ENCODE measurements at regions not wholly inside any gene's neighbourhood (a gene's known extent, or its start where the extent isn't known, plus 50 kb on each side); places are given as distances from the start of the nearest gene placed in this dataset.
"Not testable (repeated sequence)": the region's sequence is repeated elsewhere in the genome, so short reads cannot be mapped to it uniquely, and the experiment has no call there.

GRCh38 chr2:83993873-83994632, 465.0 kb downstream of the SUCLG1 start:
- Histone ChIP-seq H3K9me3 (ENCODE audit: low read depth) (no peaks in the 10 kb centered on the region), H3K79me2 (no peaks in the 10 kb centered on the region), H3K27me3 (no peaks in the 10 kb centered on the region), H2AFZ (no peak overlapping the region), H3K4me1 (ENCODE audit: insufficient read depth) (no peaks in the 10 kb centered on the region), H3K9me2 (replicated peaks; ENCODE audit: insufficient read depth) (no peaks in the 10 kb centered on the region), H3K4me2 (no peak overlapping the region), H3K27ac (no peak overlapping the region), H3K4me3 (no peak overlapping the region), H3K36me3 (replicated peaks; ENCODE audit: insufficient read depth, low read depth) (no peaks in the 10 kb centered on the region), H4K20me1 (ENCODE audit: insufficient read depth, poor library complexity, severe bottlenecking) (no peaks in the 10 kb centered on the region)
- 95% methylated on average over 1 of the region's 1 CpG for WGBS (ENCODE audit: low lambda C conversion rate, missing lambda C conversion rate)
- no peak for DNase-seq (ENCODE audit: low spot score)
- TF ChIP-seq EZH2 (IDR thresholded peaks at IDR 0.05; ENCODE audit: borderline replicate concordance), result no peak
- TF ChIP-seq CTCF (IDR thresholded peaks at IDR 0.05; ENCODE audit: poor library complexity), result no peak
- no peak for TF ChIP-seq EZH2phosphoT487 (IDR thresholded peaks at IDR 0.05; ENCODE audit: low read depth, severe bottlenecking, unreplicated experiment)

DNA sequence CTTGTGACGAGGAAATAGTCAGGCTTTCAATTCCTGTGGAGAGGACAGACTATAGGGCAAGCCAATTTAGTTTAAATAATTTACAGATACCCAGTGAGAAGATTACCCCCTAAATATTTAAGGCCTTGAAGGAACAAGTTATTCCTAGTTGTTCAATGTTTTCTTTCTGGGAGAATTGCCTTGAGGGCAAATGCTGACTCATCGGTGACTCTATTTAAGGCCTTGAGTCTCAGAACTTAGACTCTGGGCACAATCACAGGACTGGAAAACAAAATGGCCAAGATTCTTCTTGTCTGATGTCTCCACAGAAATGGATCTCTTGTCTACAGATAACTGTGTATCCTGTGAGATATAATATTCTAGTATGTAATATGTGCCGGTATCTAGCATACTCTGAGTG, 467.1 kb downstream of the SUCLG1 start:
- Histone ChIP-seq H3K4me2 (no peak overlapping the region), H3K27ac (no peak overlapping the region), H3K4me1 (ENCODE audit: insufficient read depth) (no peaks in the 10 kb centered on the region), H4K20me1 (ENCODE audit: insufficient read depth, poor library complexity, severe bottlenecking) (no peaks in the 10 kb centered on the region), H3K4me3 (no peak overlapping the region), H2AFZ (no peak overlapping the region), H3K79me2 (no peaks in the 10 kb centered on the region), H3K36me3 (replicated peaks; ENCODE audit: insufficient read depth, low read depth) (no peaks in the 10 kb centered on the region), H3K27me3 (no peaks in the 10 kb centered on the region), H3K9me2 (replicated peaks; ENCODE audit: insufficient read depth) (no peaks in the 10 kb centered on the region), H3K9me3 (ENCODE audit: low read depth) (peaks cover 5% of the 10 kb centered on the region)
- no peak for DNase-seq (ENCODE audit: low spot score)
- WGBS (ENCODE audit: low lambda C conversion rate, missing lambda C conversion rate), result 86% methylated on average over 3 of the region's 3 CpGs
- TF ChIP-seq EZH2phosphoT487 (IDR thresholded peaks at IDR 0.05; ENCODE audit: low read depth, severe bottlenecking, unreplicated experiment), result no peak
- TF ChIP-seq CTCF (IDR thresholded peaks at IDR 0.05; ENCODE audit: poor library complexity), result no peak
- TF ChIP-seq EZH2 (IDR thresholded peaks at IDR 0.05; ENCODE audit: borderline replicate concordance), result no peak

DNA sequence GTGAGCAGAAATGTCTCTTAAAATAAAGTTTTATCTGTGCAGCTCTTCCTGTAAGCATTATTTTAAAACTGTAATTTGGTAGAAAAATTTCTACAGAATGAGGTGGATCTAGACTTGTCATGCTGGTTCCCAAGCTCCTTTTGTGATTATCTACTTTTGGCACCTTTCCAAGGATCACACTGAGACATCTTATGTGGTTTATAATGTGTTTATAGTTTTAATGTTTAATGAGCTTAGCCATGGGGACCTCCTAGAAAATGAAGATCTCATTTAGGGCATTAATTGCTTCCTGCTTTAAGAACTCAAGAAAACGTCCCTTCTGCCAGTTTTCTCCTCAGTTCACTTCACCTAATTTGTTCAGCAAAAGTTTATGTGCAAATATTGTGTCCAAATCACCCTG, 468.4 kb downstream of the SUCLG1 start:
- no peaks in the 10 kb centered on the region for H3K9me2 ChIP-seq (replicated peaks; ENCODE audit: insufficient read depth)
- no peak for DNase-seq (ENCODE audit: low spot score)
- no peaks in the 10 kb centered on the region for H3K36me3 ChIP-seq (replicated peaks; ENCODE audit: insufficient read depth, low read depth)
- WGBS (ENCODE audit: low lambda C conversion rate, missing lambda C conversion rate), result 59% methylated on average over 1 of the region's 1 CpG
- no peaks in the 10 kb centered on the region for H3K79me2 ChIP-seq
- TF ChIP-seq EZH2 (IDR thresholded peaks at IDR 0.05; ENCODE audit: borderline replicate concordance) (no peak), EZH2phosphoT487 (IDR thresholded peaks at IDR 0.05; ENCODE audit: low read depth, severe bottlenecking, unreplicated experiment) (no peak), CTCF (IDR thresholded peaks at IDR 0.05; ENCODE audit: poor library complexity) (no peak)
- H2AFZ ChIP-seq, result no peak overlapping the region
- H3K27ac ChIP-seq, result no peak overlapping the region
- no peak overlapping the region for H3K4me3 ChIP-seq
- H3K9me3 ChIP-seq (ENCODE audit: low read depth), result peaks cover 5% of the 10 kb centered on the region
- H3K27me3 ChIP-seq, result no peaks in the 10 kb centered on the region
- H3K4me2 ChIP-seq, result no peak overlapping the region
- no peaks in the 10 kb centered on the region for H3K4me1 ChIP-seq (ENCODE audit: insufficient read depth)
- H4K20me1 ChIP-seq (ENCODE audit: insufficient read depth, poor library complexity, severe bottlenecking), result no peaks in the 10 kb centered on the region

- 98% methylated on average over 6 of the region's 6 CpGs for WGBS (ENCODE audit: low lambda C conversion rate, missing lambda C conversion rate)
- H3K4me2 ChIP-seq; H3K9me3 ChIP-seq (ENCODE audit: low read depth); H2AFZ ChIP-seq; H3K4me1 ChIP-seq (ENCODE audit: insufficient read depth); DNase-seq (ENCODE audit: low spot score); H3K79me2 ChIP-seq; H3K27me3 ChIP-seq; H4K20me1 ChIP-seq (ENCODE audit: insufficient read depth, poor library complexity, severe bottlenecking); H3K27ac ChIP-seq; H3K9me2 ChIP-seq (replicated peaks; ENCODE audit: insufficient read depth); H3K4me3 ChIP-seq; H3K36me3 ChIP-seq (replicated peaks; ENCODE audit: insufficient read depth, low read depth): not testable (repeated sequence)
These were observed 482.5 kb downstream of the SUCLG1 start for GRCh38 chr2:83976628-83977027.
